Esophagus squamous epithelium (tissue), 4 donors: ENCODE measurements at regions not wholly inside any gene's neighbourhood (a gene's known extent, or its start where the extent isn't known, plus 50 kb on each side); places are given as distances from the start of the nearest gene placed in this dataset.

Experiments
- CTCF ChIP-seq, 6 experiments: fragments of 450-650 bp in 4 of 6; fragments of 200-600 bp in 2 of 6; sonication (generic) in 2 of 6; IDR thresholded peaks; one replicate each; pipeline ENCODE4 v1.5.1; 2016 to 2019; ENCODE audit warnings: antibody characterized with exemption in 6 of 6, mild to moderate bottlenecking in 4 of 6, moderate library complexity in 4 of 6
- POLR2A ChIP-seq, 4 donors: fragments of 450-650 bp; IDR thresholded peaks; one replicate each; pipeline ENCODE4 v1.6.1; 2017; ENCODE audit warnings: antibody characterized with exemption in 4 of 4, mild to moderate bottlenecking in 4 of 4, moderate library complexity in 3 of 4

DNA sequence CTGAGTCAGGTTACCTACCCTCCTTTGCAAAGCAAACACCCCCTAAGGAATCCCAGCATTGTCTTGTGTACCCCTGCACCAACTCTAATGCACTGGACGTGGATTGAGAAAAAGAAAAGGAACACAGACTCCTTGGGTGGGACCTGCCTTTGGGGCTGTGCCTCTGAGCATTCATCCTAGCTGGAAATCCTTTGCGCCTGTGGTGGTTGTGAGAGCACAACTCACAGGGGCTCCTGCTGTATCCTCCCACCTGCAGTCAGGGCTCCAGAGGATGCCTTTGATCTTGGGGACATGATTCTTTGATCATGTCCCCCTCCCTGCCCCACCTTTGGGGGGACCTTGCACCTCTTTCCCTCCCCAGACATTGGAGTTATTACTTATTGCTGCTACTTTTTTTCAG is 338.5 kb downstream of the GADD45G start:
- TF ChIP-seq POLR2A (IDR thresholded peaks at IDR 0.05), result no peak
- TF ChIP-seq CTCF (IDR thresholded peaks at IDR 0.05), result no peak
